HCT116 (cell line): ENCODE measurements at regions not wholly inside any gene's neighbourhood (a gene's known extent, or its start where the extent isn't known, plus 50 kb on each side); places are given as distances from the start of the nearest gene placed in this dataset.

Experiments
- ATAC-seq: fragments of 200-7000 bp; cut with Tn5 transposase; 2 replicates; pipeline ENCODE4 v1.9.1; 2020; ENCODE audit warnings: mild to moderate bottlenecking, moderate library complexity
- BruUV-seq: library from RNA; stranded (reverse); fragments of 400-500 nt; replicated peaks from 2 replicates; lab custom pipeline; 2021; lab: Mats Ljungman, UMichigan
- CTCF ChIA-PET: fragments of 300-600 bp; sonication (Branson Sonifier 250); formaldehyde crosslinking; loops from one replicate; lab custom pipeline; 2021; ENCODE audit warnings: antibody characterized with exemption; lab: Charles Lee
- POLR2A ChIA-PET: fragments of 300-600, 350-600 bp; sonication (Branson Sonifier 250); formaldehyde crosslinking; loops from one replicate; lab custom pipeline; 2021; ENCODE audit warnings: antibody characterized with exemption; lab: Charles Lee
- RAD21 ChIA-PET, 2 experiments: fragments of 300-600 bp; sonication (Branson Sonifier 250); formaldehyde crosslinking; loops; one replicate each; lab custom pipeline; 2023; ENCODE audit warnings: low total read pairs in 2 of 2; ENCODE audit not compliant: uncharacterized antibody in 2 of 2, unreplicated experiment in 2 of 2, low non-redundant PET in 1 of 2; lab: Charles Lee
- DNase-seq: peaks from one replicate; pipeline ENCODE4 v3.0.0-alpha.2; 2010; ENCODE audit warnings: low read depth, low spot score
- H2AFZ ChIP-seq: fragments of 200-600 bp; shearing (Covaris generic), sonication (generic); 2 replicates; pipeline ENCODE4 v1.6.1; 2017; ENCODE audit warnings: low read depth, mixed run types, mixed read lengths, antibody characterized with exemption, low read length; ENCODE audit not compliant: poor library complexity, severe bottlenecking
- H3K27ac ChIP-seq: 2 replicates; pipeline ENCODE4 v1.5.1; 2012; ENCODE audit warnings: low read depth, low read length
- H3K27me3 ChIP-seq: fragments of 200-600 bp; sonication (generic); 2 replicates; pipeline ENCODE4 v1.6.1; 2016; ENCODE audit warnings: mixed run types, low read length, mixed read lengths; ENCODE audit not compliant: insufficient read depth
- H3K36me3 ChIP-seq, 2 experiments: fragments of 200-500 bp in 1 of 2; fragments of 200-600 bp in 1 of 2; sonication (Bioruptor generic) in 1 of 2; sonication (generic) in 1 of 2; 2 replicates each; pipeline versions ENCODE4 v1.5.1 to v1.6.1; 2014 to 2016; ENCODE audit warnings: low read length in 2 of 2, inconsistent platforms in 1 of 2, mixed read lengths in 1 of 2, mixed run types in 1 of 2; ENCODE audit not compliant: insufficient read depth in 2 of 2, control insufficient read depth in 1 of 2
- H3K4me1 ChIP-seq, 2 experiments: fragments of 200-600 bp in 1 of 2; sonication (generic) in 1 of 2; 2 replicates each; pipeline versions ENCODE4 v1.5.1 to v1.6.1; 2012 to 2017; ENCODE audit warnings: low read length in 2 of 2, inconsistent platforms in 1 of 2, mild to moderate bottlenecking in 1 of 2, mixed read lengths in 1 of 2, mixed run types in 1 of 2, moderate library complexity in 1 of 2; ENCODE audit not compliant: insufficient read depth in 2 of 2, control insufficient read depth in 1 of 2
- H3K4me2 ChIP-seq: fragments of 200-600 bp; sonication (generic); 2 replicates; pipeline ENCODE4 v1.6.1; 2017; ENCODE audit warnings: mixed run types, low read length, mixed read lengths
- H3K4me3 ChIP-seq, 2 experiments: fragments of 200-600 bp in 1 of 2; sonication (generic) in 1 of 2; replicated peaks in 1 of 2; 2 replicates each; pipeline ENCODE4 v1.5.1; 2011 to 2016; ENCODE audit warnings: low read length in 2 of 2, control low read depth in 1 of 2, low read depth in 1 of 2, mild to moderate bottlenecking in 1 of 2, mixed read lengths in 1 of 2, mixed run types in 1 of 2
- H3K79me2 ChIP-seq: fragments of 200-600 bp; sonication (generic); 2 replicates; pipeline ENCODE4 v1.6.1; 2017; ENCODE audit warnings: mild to moderate bottlenecking, mixed run types, low read length, moderate library complexity, mixed read lengths; ENCODE audit not compliant: insufficient read depth
- H3K9ac ChIP-seq: fragments of 200-600 bp; sonication (generic); 2 replicates; pipeline ENCODE4 v1.6.1; 2016; ENCODE audit warnings: low read length, mixed read lengths
- H3K9me2 ChIP-seq: fragments of 200-600 bp; sonication (generic), shearing (Covaris generic); 2 replicates; pipeline ENCODE4 v1.6.1; 2017; ENCODE audit warnings: mixed run types, mild to moderate bottlenecking, moderate library complexity; ENCODE audit not compliant: insufficient read depth
- H3K9me3 ChIP-seq, 2 experiments: fragments of 200-500 bp in 1 of 2; fragments of 200-600 bp in 1 of 2; sonication (Bioruptor generic) in 1 of 2; sonication (generic) in 1 of 2; 2 replicates each; pipeline ENCODE4 v1.6.1; 2014 to 2017; ENCODE audit warnings: low read length in 2 of 2, mixed read lengths in 2 of 2, inconsistent platforms in 1 of 2, low read depth in 1 of 2, mild to moderate bottlenecking in 1 of 2, mixed run types in 1 of 2, moderate library complexity in 1 of 2; ENCODE audit not compliant: control insufficient read depth in 1 of 2, insufficient read depth in 1 of 2
- H4K20me1 ChIP-seq: fragments of 200-600 bp; sonication (generic), shearing (Covaris generic); 2 replicates; pipeline ENCODE4 v1.6.1; 2017; ENCODE audit warnings: mixed run types, mild to moderate bottlenecking, moderate library complexity; ENCODE audit not compliant: insufficient read depth
- EGR1 ChIP-seq: IDR thresholded peaks from 2 replicates; pipeline ENCODE4 v1.6.1; 2012; ENCODE audit warnings: low read depth
- ELF1 ChIP-seq: IDR thresholded peaks from 2 replicates; pipeline ENCODE4 v1.6.1; 2012; ENCODE audit warnings: low read depth, borderline replicate concordance
- FOSL1 ChIP-seq: IDR thresholded peaks from 2 replicates; pipeline ENCODE4 v1.6.1; 2012; ENCODE audit warnings: low read depth
- SP1 ChIP-seq: IDR thresholded peaks from 2 replicates; pipeline ENCODE4 v1.6.1; 2012; ENCODE audit warnings: low read depth
- intact Hi-C: fragments of 100-400 bp; cut with micrococcal nuclease; formaldehyde crosslinking; loops from 2 replicates; pipeline ENCODE4 v1.10.0; 2022
- TF ChIP-seq, protein P1 (sequence below): IDR thresholded peaks from 2 replicates; pipeline ENCODE4 v1.6.1; 2012
- TF ChIP-seq, protein P2 (sequence below): IDR thresholded peaks from 2 replicates; pipeline ENCODE4 v1.6.1; 2012; ENCODE audit warnings: low read depth
- TF ChIP-seq, protein P3 (sequence below), 3 experiments: fragments of 200-600 bp in 1 of 3; sonication (generic) in 1 of 3; IDR thresholded peaks in 2 of 3; conservative IDR thresholded peaks in 1 of 3; 2 replicates each; pipeline ENCODE4 v1.5.1; 2012 to 2017; ENCODE audit warnings: low read depth in 2 of 3, low read length in 2 of 3, antibody characterized with exemption in 1 of 3, borderline replicate concordance in 1 of 3, control low read depth in 1 of 3, mild to moderate bottlenecking in 1 of 3, mixed read lengths in 1 of 3, mixed run types in 1 of 3, moderate library complexity in 1 of 3; ENCODE audit not compliant: insufficient read depth in 1 of 3

DNA sequence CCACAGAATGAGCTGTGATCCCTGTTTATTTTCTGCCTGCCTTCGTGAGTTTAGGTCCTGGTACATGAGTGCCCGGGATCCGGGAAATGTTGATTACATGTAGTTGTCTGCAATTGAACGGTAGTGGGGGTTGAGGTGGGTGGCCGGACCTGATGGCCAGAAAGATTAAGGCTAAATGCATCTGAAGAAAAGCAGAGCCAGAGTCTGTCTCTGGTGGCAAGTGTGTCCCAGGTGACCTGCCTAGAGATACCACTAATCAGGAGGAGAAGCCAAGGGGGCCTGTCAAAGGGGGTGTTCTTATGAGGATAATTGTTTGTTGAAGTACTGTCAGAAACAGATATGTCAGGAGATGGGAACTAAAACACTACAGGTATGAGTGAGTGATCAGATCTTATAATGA, 154.0 kb upstream of the ASIC2 start:
- intact Hi-C loops, result no loop called here
- Histone ChIP-seq H3K27me3 (no peaks in the 10 kb centered on the region), H2AFZ (no peak overlapping the region), H3K9ac (no peak overlapping the region), H3K4me3 (no peak overlapping the region), H3K9me3 (peaks cover 0 to 21% of the 10 kb centered on the region in 2 experiments; a peak in 1 of 4 replicates), H3K4me1 (no peaks in the 10 kb centered on the region), H3K79me2 (no peaks in the 10 kb centered on the region), H3K27ac (no peak overlapping the region), H3K36me3 (no peaks in the 10 kb centered on the region), H4K20me1 (no peaks in the 10 kb centered on the region), H3K9me2 (no peaks in the 10 kb centered on the region), H3K4me2 (no peak overlapping the region)
- no TSS peak for BruUV-seq
- ATAC-seq (no peak), DNase-seq (no peak)
- ChIA-PET POLR2A (no interaction called here), CTCF (no interaction called here), RAD21 (no interaction called here)
- TF ChIP-seq EGR1 (no peak), SP1 (no peak)
- TF ChIP-seq, protein P1, sequence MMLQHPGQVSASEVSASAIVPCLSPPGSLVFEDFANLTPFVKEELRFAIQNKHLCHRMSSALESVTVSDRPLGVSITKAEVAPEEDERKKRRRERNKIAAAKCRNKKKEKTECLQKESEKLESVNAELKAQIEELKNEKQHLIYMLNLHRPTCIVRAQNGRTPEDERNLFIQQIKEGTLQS, result no peak

DNA sequence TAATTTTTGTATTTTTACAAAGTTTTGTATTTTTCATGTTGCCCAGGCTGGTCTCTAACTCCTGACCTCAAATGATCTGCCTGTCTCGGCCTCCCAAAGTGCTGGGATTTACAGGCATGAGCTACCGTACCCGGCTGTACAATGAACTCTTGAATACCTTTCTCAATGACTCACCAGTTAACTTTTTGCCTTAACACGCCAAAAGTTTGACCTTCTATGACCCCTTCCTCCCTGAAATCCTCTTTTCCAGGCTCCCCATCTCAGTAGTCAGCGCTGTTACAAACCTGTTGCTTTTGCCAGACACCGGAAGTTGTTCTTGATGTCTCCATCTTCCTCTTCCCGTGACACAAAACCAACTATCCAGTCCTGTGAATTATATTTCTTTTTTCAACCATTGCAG, 158.1 kb upstream of the ASIC2 start:
- DNase-seq (no peak), ATAC-seq (no peak)
- no peak overlapping the region for H3K9ac ChIP-seq
- TF ChIP-seq FOSL1, result no peak
- TF ChIP-seq ELF1, result no peak
- TF ChIP-seq, protein P2, sequence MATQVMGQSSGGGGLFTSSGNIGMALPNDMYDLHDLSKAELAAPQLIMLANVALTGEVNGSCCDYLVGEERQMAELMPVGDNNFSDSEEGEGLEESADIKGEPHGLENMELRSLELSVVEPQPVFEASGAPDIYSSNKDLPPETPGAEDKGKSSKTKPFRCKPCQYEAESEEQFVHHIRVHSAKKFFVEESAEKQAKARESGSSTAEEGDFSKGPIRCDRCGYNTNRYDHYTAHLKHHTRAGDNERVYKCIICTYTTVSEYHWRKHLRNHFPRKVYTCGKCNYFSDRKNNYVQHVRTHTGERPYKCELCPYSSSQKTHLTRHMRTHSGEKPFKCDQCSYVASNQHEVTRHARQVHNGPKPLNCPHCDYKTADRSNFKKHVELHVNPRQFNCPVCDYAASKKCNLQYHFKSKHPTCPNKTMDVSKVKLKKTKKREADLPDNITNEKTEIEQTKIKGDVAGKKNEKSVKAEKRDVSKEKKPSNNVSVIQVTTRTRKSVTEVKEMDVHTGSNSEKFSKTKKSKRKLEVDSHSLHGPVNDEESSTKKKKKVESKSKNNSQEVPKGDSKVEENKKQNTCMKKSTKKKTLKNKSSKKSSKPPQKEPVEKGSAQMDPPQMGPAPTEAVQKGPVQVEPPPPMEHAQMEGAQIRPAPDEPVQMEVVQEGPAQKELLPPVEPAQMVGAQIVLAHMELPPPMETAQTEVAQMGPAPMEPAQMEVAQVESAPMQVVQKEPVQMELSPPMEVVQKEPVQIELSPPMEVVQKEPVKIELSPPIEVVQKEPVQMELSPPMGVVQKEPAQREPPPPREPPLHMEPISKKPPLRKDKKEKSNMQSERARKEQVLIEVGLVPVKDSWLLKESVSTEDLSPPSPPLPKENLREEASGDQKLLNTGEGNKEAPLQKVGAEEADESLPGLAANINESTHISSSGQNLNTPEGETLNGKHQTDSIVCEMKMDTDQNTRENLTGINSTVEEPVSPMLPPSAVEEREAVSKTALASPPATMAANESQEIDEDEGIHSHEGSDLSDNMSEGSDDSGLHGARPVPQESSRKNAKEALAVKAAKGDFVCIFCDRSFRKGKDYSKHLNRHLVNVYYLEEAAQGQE, result no peak
- TF ChIP-seq, protein P3, sequence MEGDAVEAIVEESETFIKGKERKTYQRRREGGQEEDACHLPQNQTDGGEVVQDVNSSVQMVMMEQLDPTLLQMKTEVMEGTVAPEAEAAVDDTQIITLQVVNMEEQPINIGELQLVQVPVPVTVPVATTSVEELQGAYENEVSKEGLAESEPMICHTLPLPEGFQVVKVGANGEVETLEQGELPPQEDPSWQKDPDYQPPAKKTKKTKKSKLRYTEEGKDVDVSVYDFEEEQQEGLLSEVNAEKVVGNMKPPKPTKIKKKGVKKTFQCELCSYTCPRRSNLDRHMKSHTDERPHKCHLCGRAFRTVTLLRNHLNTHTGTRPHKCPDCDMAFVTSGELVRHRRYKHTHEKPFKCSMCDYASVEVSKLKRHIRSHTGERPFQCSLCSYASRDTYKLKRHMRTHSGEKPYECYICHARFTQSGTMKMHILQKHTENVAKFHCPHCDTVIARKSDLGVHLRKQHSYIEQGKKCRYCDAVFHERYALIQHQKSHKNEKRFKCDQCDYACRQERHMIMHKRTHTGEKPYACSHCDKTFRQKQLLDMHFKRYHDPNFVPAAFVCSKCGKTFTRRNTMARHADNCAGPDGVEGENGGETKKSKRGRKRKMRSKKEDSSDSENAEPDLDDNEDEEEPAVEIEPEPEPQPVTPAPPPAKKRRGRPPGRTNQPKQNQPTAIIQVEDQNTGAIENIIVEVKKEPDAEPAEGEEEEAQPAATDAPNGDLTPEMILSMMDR (IDR thresholded peaks at IDR 0.05 in 2 of 3, conservative IDR thresholded peaks at IDR 0.05 in 1 of 3; ENCODE audit: borderline replicate concordance in 1 of 3, insufficient read depth in 1 of 3, low read depth in 2 of 3, low read length in 2 of 3), result no peak
- TF ChIP-seq, all 23 proteins: peak for 0
- H3K36me3 ChIP-seq, result no peaks in the 10 kb centered on the region
- no peaks in the 10 kb centered on the region for H3K9me2 ChIP-seq
- ChIA-PET CTCF (no interaction called here), POLR2A (no interaction called here), RAD21 (no interaction called here)
- H3K27ac ChIP-seq, result no peak overlapping the region
- H3K79me2 ChIP-seq, result no peaks in the 10 kb centered on the region
- no peaks in the 10 kb centered on the region for H3K4me1 ChIP-seq
- H3K4me3 ChIP-seq, result no peak overlapping the region
- no peak overlapping the region for H3K4me2 ChIP-seq
- peaks cover 0 to 16% of the 10 kb centered on the region in 2 experiments; a peak in 1 of 4 replicates for H3K9me3 ChIP-seq
- no TSS peak for BruUV-seq
- intact Hi-C loops, result no loop called here
- H4K20me1 ChIP-seq, result no peaks in the 10 kb centered on the region
- no peaks in the 10 kb centered on the region for H3K27me3 ChIP-seq
- H2AFZ ChIP-seq, result no peak overlapping the region
